AG10803 (cell line): ENCODE measurements at regions not wholly inside any gene's neighbourhood (a gene's known extent, or its start where the extent isn't known, plus 50 kb on each side); places are given as distances from the start of the nearest gene placed in this dataset.

Experiments
- DNase-seq: peaks from one replicate; pipeline ENCODE4 v3.0.0; 2010; ENCODE audit warnings: low read depth
- H3K4me3 ChIP-seq: 2 replicates; pipeline ENCODE4 v1.5.1; 2011; ENCODE audit warnings: mild to moderate bottlenecking, low read length, control low read depth
- CTCF ChIP-seq: conservative IDR thresholded peaks from 2 replicates; pipeline ENCODE4 v1.5.1; 2011; ENCODE audit warnings: mild to moderate bottlenecking, low read length, control low read depth, inconsistent platforms

- no peak for TF ChIP-seq CTCF
- no peak overlapping the region for H3K4me3 ChIP-seq
These were observed 473.4 kb downstream of the SOX6 start for GRCh38 chr11:15882876-15883454.

GRCh38 chr11:15883455-15883920, 472.9 kb downstream of the SOX6 start:
- no peak for DNase-seq
- TF ChIP-seq CTCF: no peak
- H3K4me3 ChIP-seq: no peak overlapping the region

More at GRCh38 chr11:15882876-15883454, 473.4 kb downstream of the SOX6 start:
- DNase-seq: no peak

GRCh38 chr11:15884141-15884540, 472.2 kb downstream of the SOX6 start:
- no peak overlapping the region for H3K4me3 ChIP-seq
- TF ChIP-seq CTCF: no peak
- DNase-seq: no peak

DNA sequence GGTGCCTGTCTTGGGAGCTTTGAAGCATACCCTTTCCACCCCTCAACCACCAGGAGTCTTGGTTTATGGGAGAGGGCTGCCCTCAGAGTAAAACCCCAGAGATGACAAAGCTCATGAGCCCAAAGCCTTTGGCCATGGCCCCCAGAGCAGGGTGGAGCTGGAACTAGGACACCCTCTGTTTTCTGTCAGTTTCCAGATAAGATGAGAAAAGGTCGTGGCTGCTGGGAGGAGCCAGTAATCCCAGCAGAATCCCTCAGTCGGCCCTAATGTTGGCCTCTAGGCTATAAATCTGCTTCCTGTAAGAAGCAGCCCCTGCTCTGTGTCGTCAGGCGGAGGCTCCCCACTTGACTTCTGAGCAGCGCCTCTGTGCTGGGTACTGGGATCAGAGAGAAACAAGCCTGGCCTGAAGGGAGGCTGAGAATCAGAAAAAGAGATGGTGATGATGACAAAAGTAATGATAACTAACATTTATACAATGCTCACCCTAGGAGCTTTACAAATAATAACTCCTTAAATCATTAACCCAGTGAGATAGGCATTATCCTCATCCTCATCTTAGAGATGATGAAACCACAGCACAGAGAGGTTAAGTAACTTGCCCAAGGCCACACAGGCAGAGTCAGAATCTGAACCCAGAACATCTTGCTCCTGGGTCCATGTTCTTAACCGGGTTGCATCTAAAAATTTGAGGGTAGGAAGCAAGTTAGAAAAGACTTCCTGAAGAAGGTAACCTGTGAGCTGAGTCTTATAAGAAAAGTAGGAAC, 471.4 kb downstream of the SOX6 start:
- H3K4me3 ChIP-seq: no peak overlapping the region
- DNase-seq: no peak
- no peak for TF ChIP-seq CTCF

DNA sequence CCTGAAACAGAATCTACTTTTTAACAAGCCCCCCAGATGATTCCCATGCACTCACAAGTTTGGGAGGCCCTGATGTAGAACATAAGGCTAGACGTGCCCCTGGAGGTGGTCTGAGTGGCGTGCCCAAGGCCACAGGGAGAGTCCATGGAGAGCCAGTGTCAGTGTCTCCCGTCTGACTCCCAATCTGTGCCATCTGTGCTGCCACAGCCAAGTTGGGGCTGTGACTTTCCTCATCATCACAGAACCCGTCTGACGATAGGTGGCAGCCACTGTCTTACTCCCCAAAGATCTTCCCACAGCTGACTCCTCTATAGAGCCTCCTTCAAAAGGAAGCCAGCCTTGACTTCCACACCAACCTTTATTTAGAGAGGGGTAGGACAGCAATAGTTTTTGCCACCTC, 470.5 kb downstream of the SOX6 start:
- DNase-seq: no peak
- H3K4me3 ChIP-seq: no peak overlapping the region
- no peak for TF ChIP-seq CTCF

- H3K4me3 ChIP-seq: no peak overlapping the region
- TF ChIP-seq CTCF: no peak
- DNase-seq: no peak
These were observed 470.0 kb downstream of the SOX6 start for GRCh38 chr11:15886299-15886698.

- no peak for TF ChIP-seq CTCF
- no peak overlapping the region for H3K4me3 ChIP-seq
- no peak for DNase-seq
These were observed 469.5 kb downstream of the SOX6 start for GRCh38 chr11:15886866-15887265.
